ENCODE measurements at regions not wholly inside any gene's neighbourhood (a gene's known extent, or its start where the extent isn't known, plus 50 kb on each side); places are given as distances from the start of the nearest gene placed in this dataset.

GRCh38 chr3:13190378-13190765, 117.1 kb upstream of the IQSEC1 start:
- TF ChIP-seq CTCF (IDR thresholded peaks at IDR 0.05) = no peak
- TF ChIP-seq POLR2A (IDR thresholded peaks at IDR 0.05) = no peak
- no peak for TF ChIP-seq POLR2AphosphoS5 (IDR thresholded peaks at IDR 0.05)
- TF ChIP-seq EP300 (IDR thresholded peaks at IDR 0.05) = no peak
- peaks cover 44% of the 10 kb centered on the region for H3K27me3 ChIP-seq
- WGBS, 2 donors (ENCODE audit: low coverage in 1 of 2) = 73 to 93% methylated on average over 1 to 2 of the region's 2 CpGs
- H3K9me3 ChIP-seq = peaks cover 0 to 8% (median 0%) of the 10 kb centered on the region in 3 donors
- H3K4me1 ChIP-seq = no peaks in the 10 kb centered on the region
- H3K27ac ChIP-seq = no peak overlapping the region
- ATAC-seq = no peak
- H3K4me3 ChIP-seq = no peak overlapping the region
- H3K36me3 ChIP-seq = no peaks in the 10 kb centered on the region

GRCh38 chr3:13189639-13190377, 116.6 kb upstream of the IQSEC1 start:
- 58 to 71% methylated on average over 4 to 6 of the region's 11 CpGs for WGBS, 2 donors (ENCODE audit: low coverage in 1 of 2)
- no peak for ATAC-seq
- no peak overlapping the region for H3K27ac ChIP-seq
- peaks cover 39% of the 10 kb centered on the region for H3K27me3 ChIP-seq
- H3K36me3 ChIP-seq = no peaks in the 10 kb centered on the region
- no peak for TF ChIP-seq CTCF (IDR thresholded peaks at IDR 0.05)
- no peak for TF ChIP-seq POLR2A (IDR thresholded peaks at IDR 0.05)
- no peak for TF ChIP-seq POLR2AphosphoS5 (IDR thresholded peaks at IDR 0.05)
- no peak for TF ChIP-seq EP300 (IDR thresholded peaks at IDR 0.05)
- H3K4me3 ChIP-seq = no peak overlapping the region
- peaks cover 0 to 9% (median 0%) of the 10 kb centered on the region in 3 donors for H3K9me3 ChIP-seq
- no peaks in the 10 kb centered on the region for H3K4me1 ChIP-seq

GRCh38 chr3:13188975-13189374, 115.7 kb upstream of the IQSEC1 start:
- no peaks in the 10 kb centered on the region for H3K4me1 ChIP-seq
- no peaks in the 10 kb centered on the region for H3K36me3 ChIP-seq
- no peak for TF ChIP-seq EP300 (IDR thresholded peaks at IDR 0.05)
- TF ChIP-seq POLR2AphosphoS5 (IDR thresholded peaks at IDR 0.05) = no peak
- TF ChIP-seq CTCF (IDR thresholded peaks at IDR 0.05) = no peak
- TF ChIP-seq POLR2A (IDR thresholded peaks at IDR 0.05) = no peak
- no peak for ATAC-seq
- H3K27ac ChIP-seq = no peak overlapping the region
- peaks cover 0 to 15% (median 0%) of the 10 kb centered on the region in 3 donors for H3K9me3 ChIP-seq
- peaks cover 31% of the 10 kb centered on the region for H3K27me3 ChIP-seq
- no peak overlapping the region for H3K4me3 ChIP-seq
- 100% methylated on average over 1 of the region's 1 CpG; no CpG with 5 or more reads in 1 of the 2 donors for WGBS, 2 donors (ENCODE audit: low coverage in 1 of 2)

- TF ChIP-seq EP300 (IDR thresholded peaks at IDR 0.05) (no peak), CTCF (IDR thresholded peaks at IDR 0.05) (no peak), POLR2AphosphoS5 (IDR thresholded peaks at IDR 0.05) (no peak), POLR2A (IDR thresholded peaks at IDR 0.05) (no peak)
- Histone ChIP-seq H3K4me1 (no peaks in the 10 kb centered on the region), H3K27ac (no peak overlapping the region), H3K27me3 (peaks cover 25% of the 10 kb centered on the region), H3K36me3 (no peaks in the 10 kb centered on the region), H3K4me3 (no peak overlapping the region), H3K9me3 (peaks cover 0 to 15% (median 0%) of the 10 kb centered on the region in 3 donors)
- no peak for ATAC-seq
- 90 to 92% methylated on average over 2 to 4 of the region's 4 CpGs for WGBS, 2 donors (ENCODE audit: low coverage in 1 of 2)
Observed at GRCh38 chr3:13188181-13188779, 115.1 kb upstream of the IQSEC1 start.

GRCh38 chr3:13187593-13187992, 114.4 kb upstream of the IQSEC1 start:
- Histone ChIP-seq H3K27ac (no peak overlapping the region), H3K4me1 (no peaks in the 10 kb centered on the region), H3K9me3 (peaks cover 0 to 15% (median 0%) of the 10 kb centered on the region in 3 donors), H3K4me3 (no peak overlapping the region), H3K36me3 (no peaks in the 10 kb centered on the region), H3K27me3 (peaks cover 19% of the 10 kb centered on the region)
- no peak for ATAC-seq
- TF ChIP-seq CTCF (IDR thresholded peaks at IDR 0.05) (no peak), EP300 (IDR thresholded peaks at IDR 0.05) (no peak), POLR2A (IDR thresholded peaks at IDR 0.05) (no peak), POLR2AphosphoS5 (IDR thresholded peaks at IDR 0.05) (no peak)
- WGBS, 2 donors (ENCODE audit: low coverage in 1 of 2) = 83 to 100% methylated on average over 2 of the region's 2 CpGs

Measured in gastroesophageal sphincter (tissue), 4 donors.